HG03103 (cell line): ENCODE measurements at regions not wholly inside any gene's neighbourhood (a gene's known extent, or its start where the extent isn't known, plus 50 kb on each side); places are given as distances from the start of the nearest gene placed in this dataset.

Experiments used
- ATAC-seq: cut with Tn5 transposase; IDR thresholded peaks from one replicate; pipeline ENCODE4 v1.9.1; 2021; ENCODE audit warnings: low read depth; ENCODE audit not compliant: unreplicated experiment

- ATAC-seq, result no peak
Measured at GRCh38 chr13:74452176-74452575, 318.0 kb upstream of the KLF12 start.

DNA sequence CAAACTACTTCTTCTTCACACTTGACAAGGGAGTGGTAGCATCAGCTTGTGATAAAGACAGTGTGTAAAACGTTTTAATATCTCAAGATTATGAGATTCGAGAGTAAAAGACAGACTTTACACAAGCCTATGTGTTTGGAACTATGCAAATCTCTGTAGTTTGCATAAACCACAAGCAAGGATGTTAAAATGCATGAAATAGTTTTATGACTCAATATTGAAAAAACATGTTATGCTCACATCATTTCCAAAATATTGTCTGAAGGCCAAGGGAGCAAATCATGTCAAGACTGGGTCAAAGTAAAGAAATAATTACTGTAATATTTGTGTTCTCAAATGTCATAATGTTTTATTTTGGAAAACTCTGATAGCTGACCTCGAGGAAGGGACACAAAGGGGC, 316.8 kb upstream of the KLF12 start:
- no peak for ATAC-seq

DNA sequence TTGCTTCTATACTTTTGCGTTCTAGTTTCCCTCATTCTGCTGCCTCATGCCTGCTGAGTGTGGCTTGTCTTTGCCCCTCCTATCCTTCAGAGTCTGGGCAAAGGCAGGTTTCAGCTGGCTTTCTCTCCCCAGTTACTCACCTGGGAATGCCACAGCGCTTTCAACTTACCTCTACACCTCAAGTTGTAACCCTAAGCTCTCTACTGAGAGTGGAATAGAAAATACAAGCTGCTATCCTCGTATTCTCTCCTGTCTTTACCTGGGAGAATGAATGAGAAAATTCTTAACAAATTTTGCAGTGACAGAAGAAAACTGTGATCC, 316.3 kb upstream of the KLF12 start:
- ATAC-seq, result no peak

- no peak for ATAC-seq
Measured at GRCh38 chr13:74449811-74450524, 315.8 kb upstream of the KLF12 start.

- ATAC-seq, result no peak
Measured at GRCh38 chr13:74444864-74445479, 310.8 kb upstream of the KLF12 start.

- no peak for ATAC-seq
Measured at GRCh38 chr13:74444161-74444571, 310.0 kb upstream of the KLF12 start.

GRCh38 chr13:74443631-74444030, 309.4 kb upstream of the KLF12 start:
- no peak for ATAC-seq

- no peak for ATAC-seq
Measured at GRCh38 chr13:74442751-74443150, 308.5 kb upstream of the KLF12 start.

GRCh38 chr13:74438901-74439300, 304.7 kb upstream of the KLF12 start:
- no peak for ATAC-seq

DNA sequence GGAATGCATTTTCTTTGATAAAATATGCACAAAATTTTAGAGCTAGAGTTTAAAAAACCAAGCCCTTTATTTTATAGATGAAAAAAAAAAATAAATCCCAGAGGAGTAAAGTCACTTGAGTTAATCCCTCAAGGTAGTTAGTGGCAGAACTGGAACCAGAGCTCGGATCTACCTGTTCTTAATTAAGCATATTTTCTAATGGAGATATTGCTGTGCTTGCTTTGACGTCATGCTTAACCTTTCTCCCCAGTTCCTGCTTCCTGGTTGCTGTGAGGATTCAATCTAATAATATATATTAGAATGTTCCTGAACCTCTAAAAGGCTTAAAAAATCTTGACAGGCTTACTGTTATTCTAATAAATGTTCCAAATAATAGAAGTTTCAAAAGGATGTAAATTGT, 300.6 kb upstream of the KLF12 start:
- no peak for ATAC-seq

DNA sequence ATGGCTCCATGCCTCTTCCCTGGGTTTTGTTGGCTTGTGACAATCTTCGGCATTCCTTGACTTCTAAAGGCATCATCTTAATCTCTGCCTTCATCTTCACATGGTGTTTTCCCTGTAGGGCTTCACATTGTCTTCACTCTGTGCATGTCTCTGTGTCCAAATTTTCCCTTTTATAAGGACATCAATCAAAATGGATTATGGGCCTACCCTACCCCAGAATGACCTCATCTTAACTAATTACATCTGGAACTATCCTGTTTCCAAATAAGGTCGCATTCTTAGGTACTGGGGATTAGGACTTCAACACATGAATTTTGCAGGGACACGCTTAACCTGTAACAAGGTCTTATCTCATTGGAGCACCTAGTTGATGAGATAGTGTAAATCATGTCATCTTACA, 290.3 kb upstream of the KLF12 start:
- no peak for ATAC-seq

- no peak for ATAC-seq
Measured at GRCh38 chr13:74423434-74423833, 289.2 kb upstream of the KLF12 start.

DNA sequence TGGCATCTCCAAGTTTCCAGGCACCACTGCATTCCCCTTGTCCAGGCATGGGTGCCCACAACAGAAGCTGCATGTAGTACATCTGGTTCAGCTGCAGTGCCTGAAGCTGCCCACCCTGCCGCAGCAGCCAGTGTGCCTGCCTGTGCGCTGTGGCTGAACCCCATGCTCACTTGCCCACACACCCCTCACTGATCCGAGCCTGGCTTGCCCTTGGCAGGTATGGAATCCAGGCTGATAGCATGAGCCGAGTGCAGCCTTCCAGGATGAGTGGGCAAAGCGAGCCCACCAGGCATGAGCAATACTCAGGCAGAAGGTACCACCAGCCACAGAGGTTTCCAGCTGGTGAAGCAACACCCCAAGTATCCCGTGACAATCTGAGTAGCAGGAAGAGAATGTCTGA, 280.3 kb upstream of the KLF12 start:
- no peak for ATAC-seq

- no peak for ATAC-seq
Measured at GRCh38 chr13:74413482-74413881, 279.3 kb upstream of the KLF12 start.

GRCh38 chr13:74409551-74409950, 275.3 kb upstream of the KLF12 start:
- ATAC-seq, result no peak

GRCh38 chr13:74406420-74406819, 272.2 kb upstream of the KLF12 start:
- no peak for ATAC-seq

DNA sequence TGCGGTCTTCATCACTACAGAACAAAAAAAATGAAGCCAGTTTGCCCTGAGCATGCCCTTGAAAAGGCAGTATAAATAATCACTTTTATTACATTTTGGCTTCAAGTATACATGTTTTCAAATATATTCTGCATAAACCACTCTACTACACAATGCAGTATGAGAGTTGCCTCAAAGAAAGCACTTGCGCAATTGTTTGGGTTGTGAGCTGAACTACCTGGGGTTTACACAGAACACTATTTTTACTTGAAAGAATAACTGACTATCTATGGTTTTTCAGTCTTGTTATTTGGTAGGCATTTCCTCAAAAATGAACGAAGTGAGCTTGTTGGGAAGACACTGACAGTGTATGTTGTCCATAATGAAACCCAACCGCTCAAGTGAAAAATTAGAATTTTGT, 264.4 kb upstream of the KLF12 start:
- no peak for ATAC-seq

DNA sequence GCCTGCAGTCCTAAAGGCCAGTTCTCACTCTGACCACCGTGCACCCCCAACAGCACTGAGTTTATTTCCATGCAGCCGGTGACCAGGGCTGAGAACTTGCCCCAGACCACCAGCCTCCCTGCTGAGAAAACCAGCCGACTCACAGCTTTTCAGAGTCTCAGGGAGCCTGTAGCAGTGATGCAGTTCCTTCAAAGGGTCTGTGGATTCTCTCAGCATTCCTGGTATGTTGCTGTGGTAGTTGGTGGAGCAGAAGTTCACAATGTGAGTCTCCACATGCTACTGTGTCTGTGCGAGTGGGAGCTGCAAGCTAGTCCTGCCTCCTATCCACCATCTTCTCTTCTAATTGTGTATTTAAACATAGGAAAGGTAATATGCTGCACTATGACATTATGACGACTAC, 254.9 kb upstream of the KLF12 start:
- ATAC-seq, result no peak

DNA sequence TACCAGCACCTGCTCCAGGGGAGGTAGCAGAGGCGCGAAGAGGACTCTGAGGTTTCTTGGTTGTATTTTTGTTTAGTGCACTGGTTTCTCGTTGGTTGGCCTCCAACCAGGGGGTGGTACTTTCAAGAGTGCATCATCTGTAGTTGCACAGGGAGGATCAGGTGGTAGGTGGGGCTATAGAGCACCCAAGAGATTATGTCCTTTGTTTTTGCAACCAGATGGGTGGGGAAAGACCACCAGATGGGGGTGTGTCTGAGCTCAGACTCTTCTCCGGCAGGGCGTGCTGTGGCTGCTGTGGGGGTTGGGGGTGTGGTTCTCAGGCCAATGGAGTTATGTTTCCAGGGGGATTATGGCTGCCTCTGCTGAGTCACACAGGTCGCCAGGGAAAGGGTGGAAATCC, 254.4 kb upstream of the KLF12 start:
- no peak for ATAC-seq

DNA sequence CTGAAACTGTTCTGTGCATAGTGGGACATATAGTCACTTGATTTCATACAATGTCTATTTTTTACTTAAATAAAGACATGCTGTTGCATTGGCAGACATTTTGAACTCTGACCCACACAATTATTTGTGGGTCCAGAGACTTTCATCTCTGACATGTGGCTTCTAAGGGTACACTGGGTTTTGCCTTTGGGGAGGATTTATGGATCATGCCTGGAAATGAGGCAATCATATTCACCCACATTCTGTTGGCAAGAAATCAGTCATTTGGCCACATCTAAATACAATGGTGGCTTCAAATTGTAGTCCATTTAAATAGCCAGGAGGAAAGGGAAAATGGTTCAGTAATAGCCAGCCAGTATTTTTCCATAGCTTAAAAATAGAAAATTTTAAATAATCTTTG, 238.3 kb upstream of the KLF12 start:
- ATAC-seq, result no peak

GRCh38 chr13:74367193-74367592, 233.0 kb upstream of the KLF12 start:
- ATAC-seq, result no peak

DNA sequence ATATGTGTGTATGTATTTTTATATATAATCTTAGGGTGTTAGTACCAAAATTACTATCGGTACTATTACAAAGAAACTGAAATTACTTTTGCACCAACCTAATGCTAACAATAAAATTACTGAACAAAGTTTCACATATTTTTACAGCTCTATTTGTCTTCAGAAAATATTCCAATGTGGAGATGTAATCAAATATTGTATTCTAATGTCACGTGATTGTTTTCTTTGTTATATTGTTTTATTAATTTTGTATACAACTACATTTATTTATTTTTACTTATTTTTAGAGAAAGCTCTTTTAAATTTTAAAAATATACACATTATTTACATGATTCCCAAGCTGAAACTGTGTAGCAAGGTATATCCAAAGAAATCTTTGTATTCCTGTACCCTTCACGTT, 227.1 kb upstream of the KLF12 start:
- no peak for ATAC-seq

DNA sequence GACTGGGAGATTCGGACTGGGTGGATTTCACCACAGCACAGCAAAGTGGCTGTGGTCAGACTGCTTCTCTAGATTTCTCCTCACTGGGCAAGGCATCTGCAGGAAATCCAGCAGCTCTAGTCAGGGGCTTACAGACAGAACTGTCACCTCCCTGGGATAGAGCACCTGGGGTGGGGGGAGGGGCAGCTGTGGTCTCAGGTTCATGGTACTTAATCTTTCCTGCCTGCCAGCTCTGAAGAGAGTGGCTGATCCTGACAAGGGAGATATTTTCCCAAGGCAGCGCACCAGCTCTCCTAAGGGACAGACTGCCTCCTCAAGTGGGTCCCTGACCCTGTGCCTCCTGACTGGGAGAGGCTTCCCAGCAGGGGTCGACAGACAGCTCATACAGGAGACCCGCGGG, 212.8 kb upstream of the KLF12 start:
- ATAC-seq, result no peak
